Medulla oblongata (tissue), 1 donor: ENCODE measurements at regions not wholly inside any gene's neighbourhood (a gene's known extent, or its start where the extent isn't known, plus 50 kb on each side); places are given as distances from the start of the nearest gene placed in this dataset.
A peak's percentile ranks its signal among the peaks of the same experiment; 100 is the strongest.
"Not testable (repeated sequence)": the region's sequence is repeated elsewhere in the genome, so short reads cannot be mapped to it uniquely, and the experiment has no call there.

ENCODE experiments used
- DNase-seq: peaks from one replicate; pipeline ENCODE4 v3.0.0-alpha.2; 2015; ENCODE audit errors: extremely low spot score

DNA sequence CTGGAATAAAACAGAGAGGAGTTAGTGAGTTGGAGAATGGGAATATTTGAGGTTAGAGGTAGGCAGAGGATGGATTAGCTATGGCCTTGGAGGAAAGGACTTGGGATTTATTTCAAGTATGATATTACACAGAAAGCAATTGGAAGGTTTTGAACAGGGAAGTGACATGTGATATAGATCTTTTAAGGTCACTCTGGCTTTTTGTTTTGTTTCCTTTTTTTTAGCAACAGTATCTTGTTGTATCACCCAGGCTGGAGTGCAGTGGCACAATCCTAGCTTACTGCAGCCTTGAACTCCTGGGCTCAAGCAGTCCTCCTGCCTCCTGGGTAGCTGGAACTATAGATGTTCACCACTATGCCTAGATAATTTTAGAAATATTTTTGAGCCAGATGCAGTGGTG, 190.3 kb downstream of the UTRN start:
- no peak for DNase-seq

GRCh38 chr6:144476286-144476685, 191.2 kb downstream of the UTRN start:
- DNase-seq: no peak

- DNase-seq: no peak
Measured at GRCh38 chr6:144477396-144477795, 192.3 kb downstream of the UTRN start.

DNA sequence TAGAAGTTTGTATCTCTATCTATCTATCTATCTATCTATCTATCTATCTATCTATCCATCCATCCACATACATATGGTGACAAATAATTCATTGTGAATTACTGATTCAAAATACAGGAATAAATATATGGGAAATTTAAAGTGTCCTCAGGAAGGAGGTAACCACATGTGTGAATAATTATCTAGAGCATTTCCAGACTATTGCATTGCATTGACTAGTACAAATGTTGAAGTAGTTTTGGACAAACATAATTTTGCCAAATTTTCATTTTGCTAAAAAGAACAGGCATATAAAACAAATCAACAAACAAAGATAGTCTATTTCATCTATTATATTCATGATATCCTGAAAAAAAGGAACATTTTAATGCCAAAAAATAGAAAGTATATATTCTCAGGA, 192.7 kb downstream of the UTRN start:
- no peak for DNase-seq

- DNase-seq: peak; percentile 69
Measured at GRCh38 chr6:144478483-144478882, 193.3 kb downstream of the UTRN start.

DNA sequence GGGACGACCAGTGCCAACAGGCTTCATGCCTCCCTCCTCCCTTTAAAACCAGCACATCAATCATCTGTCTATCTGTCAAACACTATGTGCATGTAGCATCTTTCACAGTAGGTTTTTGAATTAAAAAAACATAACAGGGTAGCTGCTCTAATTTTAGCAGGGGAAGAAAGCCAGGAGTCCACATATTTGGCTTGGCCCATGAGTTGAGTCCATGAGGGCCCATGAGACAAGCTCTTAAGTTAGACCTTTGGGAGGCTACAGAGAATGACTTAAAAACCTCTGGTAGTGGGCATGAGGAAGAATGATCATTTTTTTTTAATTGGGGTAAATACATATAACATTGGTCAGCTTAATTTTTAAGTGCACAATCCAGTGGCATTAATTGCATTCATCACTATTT, 194.9 kb downstream of the UTRN start:
- DNase-seq: no peak

DNA sequence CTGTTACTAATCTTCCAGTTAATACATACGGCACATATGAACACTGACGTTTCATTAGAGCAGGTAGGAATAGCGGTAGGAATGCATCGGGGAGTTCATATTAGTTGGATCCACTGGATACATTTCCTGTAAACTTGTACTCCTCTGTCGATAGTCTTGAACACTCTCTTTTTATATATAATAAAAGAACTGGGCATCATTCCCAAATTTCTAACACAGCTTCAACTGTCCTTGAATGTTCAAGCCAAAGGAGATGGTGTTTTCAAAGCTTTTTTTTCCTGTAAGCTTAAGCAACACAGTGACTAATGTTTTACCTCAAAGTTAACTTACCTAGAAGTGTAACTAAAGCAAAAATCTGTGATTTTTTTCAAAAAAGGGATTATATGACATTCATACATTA, 195.3 kb downstream of the UTRN start:
- DNase-seq: no peak

DNA sequence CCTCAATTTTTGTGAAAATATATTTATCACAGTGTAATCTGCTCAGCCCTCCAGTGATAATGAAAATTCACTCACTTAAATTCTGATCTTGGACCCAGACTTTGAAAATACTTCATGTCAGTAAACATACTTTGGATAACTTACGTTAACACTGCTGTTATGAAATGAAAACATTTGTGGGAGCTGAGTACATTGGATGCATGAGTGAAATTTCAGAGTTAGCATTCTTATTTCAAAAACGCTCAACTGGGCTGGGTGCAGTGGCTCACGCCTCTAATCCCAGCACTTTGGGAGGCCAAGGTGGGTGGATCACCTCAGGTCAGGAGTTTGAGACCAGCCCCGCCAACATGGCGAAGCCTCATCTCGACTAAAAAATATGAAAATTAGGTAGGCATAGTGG, 196.4 kb downstream of the UTRN start:
- no peak for DNase-seq

GRCh38 chr6:144482142-144482541, 197.0 kb downstream of the UTRN start:
- peak; percentile 82 for DNase-seq

GRCh38 chr6:144485531-144485930, 200.4 kb downstream of the UTRN start:
- DNase-seq: no peak

DNA sequence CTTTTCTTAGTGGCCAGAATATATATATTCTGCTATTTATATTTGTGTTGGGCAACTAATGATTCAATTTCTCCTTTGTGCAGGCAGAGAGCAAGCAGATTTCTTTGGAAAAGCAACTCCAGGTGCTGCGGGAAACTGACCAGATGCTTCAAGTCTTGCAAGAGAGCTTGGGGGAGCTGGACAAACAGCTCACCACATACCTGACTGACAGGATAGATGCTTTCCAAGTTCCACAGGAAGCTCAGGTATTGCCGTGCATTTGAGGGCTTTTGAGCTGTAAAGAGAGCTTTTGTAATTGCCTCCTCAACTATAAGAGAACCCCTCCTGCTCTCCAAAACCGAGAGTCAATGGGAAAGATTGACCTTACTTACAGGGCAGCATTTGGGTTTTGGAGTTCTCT, 203.5 kb downstream of the UTRN start:
- no peak for DNase-seq

DNA sequence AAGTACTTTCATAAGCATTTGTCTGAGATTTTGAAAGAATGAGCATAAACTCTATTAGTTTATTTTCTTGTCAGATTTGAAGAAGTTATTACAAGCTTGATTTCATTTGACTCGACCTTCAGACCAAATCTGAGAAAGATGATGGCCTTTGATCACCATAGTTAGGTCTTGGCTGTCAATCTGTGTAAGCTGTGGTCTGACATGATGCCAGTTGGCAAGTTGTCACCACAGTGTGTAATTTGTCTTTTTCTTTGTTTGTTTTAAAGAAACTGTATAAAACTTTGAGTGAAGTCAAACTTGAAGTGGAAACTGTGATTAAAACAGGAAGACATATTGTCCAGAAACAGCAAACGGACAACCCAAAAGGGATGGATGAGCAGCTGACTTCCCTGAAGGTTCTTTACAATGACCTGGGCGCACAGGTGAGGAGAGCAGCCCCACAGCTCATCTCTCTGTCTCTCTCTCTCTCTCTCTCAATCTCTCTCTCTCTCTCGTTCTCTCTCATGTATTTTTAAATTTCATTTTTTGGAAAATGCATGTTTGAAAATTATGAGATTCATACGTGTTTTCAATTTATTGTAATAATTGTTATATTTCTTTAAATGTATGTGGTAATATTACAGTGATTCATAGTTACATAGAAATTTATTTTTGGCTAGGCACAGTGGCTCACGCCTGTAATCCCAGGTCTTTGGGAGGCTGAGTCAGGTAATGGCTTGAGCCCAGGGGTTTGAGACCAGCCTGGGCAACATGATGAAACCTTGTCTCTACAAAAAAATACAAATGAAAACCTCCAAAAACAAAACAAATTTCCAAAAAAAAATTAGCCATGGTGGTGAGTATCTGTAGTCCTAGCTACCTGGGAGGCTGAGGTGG, 208.1 kb downstream of the UTRN start:
- no peak for DNase-seq

GRCh38 chr6:144495076-144495475, 209.9 kb downstream of the UTRN start:
- DNase-seq: not testable (repeated sequence)

GRCh38 chr6:144497650-144498049, 212.5 kb downstream of the UTRN start:
- DNase-seq: no peak

DNA sequence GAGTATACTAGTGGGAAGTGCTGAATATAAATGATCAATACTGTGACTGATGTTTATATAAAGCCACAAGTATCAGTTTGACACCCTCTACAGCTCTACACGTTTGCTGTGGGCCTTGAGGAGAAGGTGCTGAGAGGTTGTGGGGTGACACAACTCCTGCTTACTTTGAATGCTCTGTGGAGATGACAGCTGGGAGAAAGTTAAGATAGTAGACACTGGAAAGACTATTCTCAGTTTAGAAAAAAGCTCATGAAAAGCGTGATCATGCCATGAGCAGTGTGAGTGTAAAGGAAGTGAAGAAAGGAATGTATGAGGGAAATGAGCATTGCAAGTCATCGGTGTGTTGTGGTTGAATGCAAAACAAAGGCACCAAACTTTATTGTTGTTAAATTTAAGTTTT, 215.8 kb downstream of the UTRN start:
- DNase-seq: no peak

GRCh38 chr6:144505214-144505613, 220.1 kb downstream of the UTRN start:
- DNase-seq: not testable (repeated sequence)

GRCh38 chr6:144506051-144506450, 220.9 kb downstream of the UTRN start:
- DNase-seq: not testable (repeated sequence)

DNA sequence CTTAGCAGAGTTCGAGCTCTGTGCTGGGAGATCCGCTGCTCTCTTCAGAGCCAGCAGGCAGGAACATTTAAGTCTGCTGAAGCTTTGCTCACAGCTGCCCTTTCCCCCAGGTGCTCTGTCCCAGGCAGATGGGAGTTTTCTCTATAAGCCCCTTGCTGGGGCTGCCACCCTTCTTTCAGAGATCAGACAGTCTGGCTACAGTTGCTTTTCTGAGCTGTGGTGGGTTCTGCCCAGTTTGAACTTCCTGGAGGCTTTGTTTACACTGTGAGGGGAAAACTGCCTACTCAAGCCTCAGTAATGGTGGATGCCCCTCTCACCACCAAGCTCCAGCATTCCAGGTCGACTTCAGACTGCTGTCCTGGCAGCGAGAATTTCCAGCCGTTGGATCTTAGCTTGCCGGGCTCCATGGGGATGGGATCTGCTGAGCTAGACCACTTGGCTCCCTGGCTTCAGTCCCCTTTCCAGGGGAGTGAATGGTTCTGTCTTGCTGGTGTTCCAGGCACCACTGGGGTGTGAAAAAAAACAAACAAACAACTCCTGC, 222.7 kb downstream of the UTRN start:
- peak; percentile 57 for DNase-seq

DNA sequence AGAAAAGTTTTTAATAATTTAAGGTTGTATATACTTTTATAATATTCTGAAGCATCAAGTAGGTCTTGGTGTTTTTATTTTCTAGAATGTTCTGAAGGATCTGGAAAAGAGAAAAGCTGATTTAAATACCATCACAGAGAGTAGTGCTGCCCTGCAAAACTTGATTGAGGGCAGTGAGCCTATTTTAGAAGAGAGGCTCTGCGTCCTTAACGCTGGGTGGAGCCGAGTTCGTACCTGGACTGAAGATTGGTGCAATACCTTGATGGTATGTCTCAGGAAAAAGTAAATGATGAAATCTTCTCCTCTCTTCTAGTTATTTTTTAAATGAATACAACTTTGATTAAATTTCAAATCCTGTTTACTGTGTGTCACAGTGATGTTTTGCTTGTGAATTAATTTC, 225.7 kb downstream of the UTRN start:
- DNase-seq: no peak

- DNase-seq: no peak
Measured at GRCh38 chr6:144515761-144516160, 230.6 kb downstream of the UTRN start.

- DNase-seq: no peak
Measured at GRCh38 chr6:144519426-144519825, 234.3 kb downstream of the UTRN start.

- DNase-seq: no peak
Measured at GRCh38 chr6:144528743-144529425, 243.7 kb downstream of the UTRN start.

DNA sequence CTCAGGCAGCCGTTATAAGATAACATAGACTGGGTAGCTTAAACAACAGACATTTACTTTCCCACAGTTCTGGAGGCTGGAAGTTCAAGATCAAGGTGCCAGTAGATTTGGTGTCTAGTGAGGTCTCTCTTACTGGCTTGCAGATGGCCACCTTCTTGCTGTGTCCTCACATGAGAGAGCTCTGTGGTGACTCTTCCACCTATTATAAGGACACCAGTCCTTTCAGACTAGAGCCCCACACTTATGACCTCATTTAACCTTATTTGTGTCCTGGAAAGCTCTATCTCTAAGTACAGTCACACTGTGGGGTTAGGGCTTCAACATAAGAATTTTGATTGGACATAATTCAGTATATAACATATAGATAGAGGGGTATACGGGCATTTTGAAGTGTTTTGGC, 245.0 kb downstream of the UTRN start:
- DNase-seq: no peak
